ENCODE measurements at regions not wholly inside any gene's neighbourhood (a gene's known extent, or its start where the extent isn't known, plus 50 kb on each side); places are given as distances from the start of the nearest gene placed in this dataset.

- no peak for TF ChIP-seq POLR2A (IDR thresholded peaks at IDR 0.05; ENCODE audit: low read depth, low read length)
- FAIRE-seq (no peak), DNase-seq (ENCODE audit: insufficient read length, low spot score) (no peak)
Measured at GRCh38 chr17:45729294-45729907, 54.7 kb upstream of the CRHR1 start.

GRCh38 chr17:45730192-45730591 lies 53.9 kb upstream of the CRHR1 start:
- FAIRE-seq, result no peak
- DNase-seq (ENCODE audit: insufficient read length, low spot score), result no peak
- no peak for TF ChIP-seq POLR2A (IDR thresholded peaks at IDR 0.05; ENCODE audit: low read depth, low read length)

GRCh38 chr17:45731459-45731858 lies 52.7 kb upstream of the CRHR1 start:
- no peak for TF ChIP-seq POLR2A (IDR thresholded peaks at IDR 0.05; ENCODE audit: low read depth, low read length)
- FAIRE-seq (no peak), DNase-seq (ENCODE audit: insufficient read length, low spot score) (no peak)

GRCh38 chr17:45732926-45733505 lies 51.1 kb upstream of the CRHR1 start:
- no peak for FAIRE-seq
- TF ChIP-seq POLR2A (IDR thresholded peaks at IDR 0.05; ENCODE audit: low read depth, low read length), result no peak
- DNase-seq (ENCODE audit: insufficient read length, low spot score), result no peak

- FAIRE-seq, result no peak
- TF ChIP-seq POLR2A (IDR thresholded peaks at IDR 0.05; ENCODE audit: low read depth, low read length), result no peak
- no peak for DNase-seq (ENCODE audit: insufficient read length, low spot score)
Measured at GRCh38 chr17:45733781-45734180, 50.3 kb upstream of the CRHR1 start.

Measured in H54 (cell line).